ENCODE measurements at regions not wholly inside any gene's neighbourhood (a gene's known extent, or its start where the extent isn't known, plus 50 kb on each side); places are given as distances from the start of the nearest gene placed in this dataset.
"Not testable (repeated sequence)": the region's sequence is repeated elsewhere in the genome, so short reads cannot be mapped to it uniquely, and the experiment has no call there.

DNA sequence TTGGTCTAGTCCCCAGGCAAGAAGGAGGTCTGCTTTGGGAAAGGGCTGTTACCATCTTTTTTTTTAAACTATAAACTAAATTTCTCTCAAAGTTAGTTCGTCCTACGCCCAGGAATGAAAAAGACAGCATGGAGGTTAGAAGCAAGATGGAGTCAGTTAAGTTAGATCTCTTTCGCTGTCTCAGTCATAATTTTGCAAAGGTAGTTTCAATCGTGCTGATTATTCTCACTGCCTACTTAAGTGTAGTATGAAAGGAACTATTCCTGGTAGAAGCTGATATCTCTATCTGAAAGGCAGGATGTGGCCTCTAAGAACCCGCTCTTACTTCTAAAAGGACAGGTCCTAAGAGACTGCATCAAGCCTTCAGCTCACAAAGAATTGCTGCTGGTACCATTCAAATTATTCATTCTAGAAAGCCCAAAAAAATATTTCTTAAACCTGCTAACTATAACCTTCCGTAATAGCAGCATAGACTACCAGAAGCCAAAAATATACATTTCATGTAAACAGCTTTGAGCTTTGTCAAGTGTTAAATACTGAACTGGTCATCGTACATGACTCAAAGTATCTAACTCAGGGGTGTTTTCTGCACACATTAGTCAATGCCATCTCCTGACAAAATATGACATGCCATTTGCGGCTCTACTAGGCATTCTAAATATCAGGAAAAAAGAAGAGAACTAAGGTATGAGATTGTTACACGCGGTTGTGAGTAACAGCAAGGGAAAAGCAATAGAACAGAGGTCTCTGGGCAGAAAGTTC lies 96.0 kb upstream of the CCDC80 start:
- no peak for DNase-seq (ENCODE audit: low spot score)

DNA sequence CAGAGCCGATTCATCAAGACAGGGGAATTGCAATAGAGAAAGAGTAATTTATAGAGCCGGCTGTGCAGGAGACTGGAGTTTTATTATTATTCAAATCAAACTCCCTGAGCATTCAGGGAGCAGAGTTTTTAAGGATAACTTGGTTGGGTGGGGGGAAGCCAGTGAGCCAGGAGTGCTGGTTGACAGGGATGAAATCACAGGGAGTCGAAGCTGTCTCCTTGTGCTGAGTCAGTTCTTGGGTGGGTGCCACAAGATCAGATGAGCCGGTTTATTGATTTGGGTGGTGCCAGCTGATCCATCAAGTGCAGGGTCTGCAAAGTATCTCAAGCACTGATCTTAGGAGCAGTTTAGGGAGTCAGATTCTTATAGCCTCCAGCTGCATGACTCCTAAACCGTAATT lies 95.4 kb upstream of the CCDC80 start:
- DNase-seq (ENCODE audit: low spot score), result no peak

DNA sequence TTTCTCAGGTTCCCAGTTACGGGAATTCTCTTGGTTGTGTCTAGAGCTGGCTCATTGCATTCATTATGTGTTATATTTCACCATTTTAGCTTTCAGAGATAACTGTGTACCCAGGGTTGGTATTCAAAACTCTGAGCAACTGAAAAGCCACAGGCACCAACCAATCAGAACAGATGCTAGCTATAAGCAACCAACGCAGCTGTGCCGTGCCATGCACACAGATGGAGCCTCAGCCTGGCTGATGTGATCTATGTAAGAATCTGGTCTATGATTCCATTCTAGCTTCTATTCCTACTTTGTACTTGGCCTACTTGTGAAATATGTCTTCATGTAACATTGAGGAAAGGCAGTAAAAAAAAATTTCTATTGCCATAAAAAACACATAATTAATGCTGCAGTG lies 95.0 kb upstream of the CCDC80 start:
- no peak for DNase-seq (ENCODE audit: low spot score)

DNA sequence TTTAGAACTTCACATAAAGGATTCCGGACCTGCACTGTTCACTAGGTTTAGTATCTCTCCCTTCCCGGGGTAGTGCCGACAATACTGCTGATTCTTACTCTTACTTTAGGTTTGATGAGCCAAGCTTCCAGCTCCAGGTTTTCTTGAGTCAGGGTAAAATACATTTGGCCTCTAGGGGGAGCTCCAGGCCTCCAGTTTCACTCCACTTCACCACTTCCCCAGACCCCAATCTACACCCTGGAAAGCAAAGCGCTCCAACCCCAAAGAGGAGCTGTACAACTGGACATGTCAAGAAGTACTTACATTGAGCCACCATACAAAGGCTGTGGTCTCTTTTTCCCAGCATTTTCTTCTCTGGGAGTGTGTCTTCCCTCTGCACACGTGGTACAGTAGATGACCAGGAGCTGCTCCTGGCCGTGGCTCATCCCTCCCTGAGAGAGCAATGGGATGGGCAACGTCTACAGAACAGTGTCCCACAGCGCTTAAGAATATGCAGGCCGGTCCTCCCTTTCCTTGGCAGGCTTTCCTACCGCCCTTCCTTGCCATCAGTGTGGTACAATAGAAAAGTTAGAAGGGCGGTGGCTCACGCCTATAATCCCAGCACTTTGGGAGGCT lies 93.9 kb upstream of the CCDC80 start:
- peak; percentile 74 for DNase-seq (ENCODE audit: low spot score)

DNA sequence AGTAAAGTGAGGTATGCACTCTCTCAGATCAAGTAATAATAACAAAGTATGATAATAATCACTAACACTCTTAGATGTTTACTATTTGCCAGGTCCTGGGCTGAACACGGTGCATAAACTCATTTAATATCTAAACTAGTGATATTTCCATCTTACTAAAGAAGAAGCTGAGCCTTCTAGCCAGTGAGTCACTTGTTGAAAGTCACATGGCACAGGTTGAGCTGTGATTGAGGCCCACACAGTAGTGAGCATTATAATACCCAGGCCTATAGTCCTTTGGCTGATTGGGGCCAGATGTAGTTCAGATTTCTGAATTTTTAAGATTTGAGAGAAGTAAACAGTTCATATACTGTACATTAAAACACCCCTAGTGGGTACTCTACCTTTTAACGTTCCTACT lies 93.2 kb upstream of the CCDC80 start:
- no peak for DNase-seq (ENCODE audit: low spot score)

DNA sequence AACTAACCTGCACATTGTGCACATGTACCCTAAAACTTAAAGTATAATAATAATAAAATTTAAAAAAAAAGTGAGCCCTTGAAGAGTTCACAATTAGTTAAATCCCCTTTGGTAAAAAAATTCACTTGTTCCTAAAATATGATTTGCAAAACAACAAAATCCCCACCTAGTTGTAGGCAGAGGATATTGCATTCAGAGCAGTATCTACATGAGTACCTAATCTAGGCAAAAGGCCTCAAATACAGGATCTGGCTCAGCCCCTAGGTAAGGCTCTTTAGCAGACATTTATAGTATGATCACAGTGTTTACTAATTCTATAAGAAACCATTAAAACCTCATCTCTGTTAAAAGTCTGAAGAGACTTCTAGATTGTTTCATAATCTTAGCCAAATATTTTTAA lies 89.3 kb upstream of the CCDC80 start:
- no peak for DNase-seq (ENCODE audit: low spot score)

DNA sequence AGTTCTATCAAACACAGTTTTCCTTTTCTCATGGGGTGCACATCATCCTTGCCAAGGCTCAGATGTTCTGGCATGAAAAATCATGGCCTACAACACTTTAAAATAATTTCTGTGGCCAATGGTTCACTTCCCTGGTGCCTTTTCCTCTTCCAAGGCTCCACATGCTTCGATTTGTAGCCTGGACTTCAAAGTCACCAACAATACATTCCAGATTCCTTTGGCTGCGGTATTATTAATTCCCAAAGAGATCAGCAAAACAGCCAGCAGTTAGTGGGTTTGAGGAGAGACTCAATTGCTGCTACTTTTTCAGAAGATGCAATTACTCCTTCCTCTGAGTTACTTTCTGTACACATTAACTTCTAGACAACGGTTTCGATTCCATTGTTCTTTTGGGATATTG lies 80.3 kb upstream of the CCDC80 start:
- no peak for DNase-seq (ENCODE audit: low spot score)

DNA sequence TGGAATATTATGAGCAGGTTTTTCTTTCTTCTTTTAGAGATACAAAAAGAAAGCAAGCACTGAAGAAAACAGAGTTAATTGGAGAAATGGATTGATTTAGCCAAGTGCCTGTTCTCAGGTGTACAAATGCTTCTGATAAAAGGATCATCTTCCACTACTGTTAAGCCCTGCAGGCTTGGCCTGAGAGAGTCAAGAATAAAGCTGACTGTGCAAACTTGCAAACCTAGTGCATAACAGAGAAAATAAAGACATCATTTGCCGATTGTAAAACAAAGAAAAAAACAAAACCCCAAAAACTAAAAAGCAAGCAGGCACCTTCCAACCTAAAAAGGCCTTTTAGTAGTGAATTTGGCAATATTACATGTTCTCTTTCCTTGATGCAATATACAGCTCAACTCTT lies 78.0 kb upstream of the CCDC80 start:
- DNase-seq (ENCODE audit: low spot score), result no peak

DNA sequence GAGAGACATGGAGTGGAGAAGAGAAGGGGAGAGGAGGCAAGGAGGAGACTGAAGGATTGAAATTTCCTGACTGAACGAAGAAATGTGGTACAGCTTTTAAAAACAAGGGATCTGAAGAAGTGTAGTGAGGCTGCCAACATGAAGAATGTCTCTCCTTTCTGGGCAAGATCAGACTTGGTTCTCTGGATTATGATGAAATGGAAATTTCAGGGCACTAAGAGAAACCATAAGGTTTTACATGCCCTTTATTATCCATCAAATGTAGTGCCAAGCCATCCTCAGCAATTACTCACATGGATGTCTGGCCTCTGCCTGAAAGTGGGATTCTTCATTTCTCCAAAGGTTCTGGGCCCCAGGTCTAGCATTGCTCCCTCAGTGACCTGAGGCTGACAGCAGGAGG lies 77.6 kb upstream of the CCDC80 start:
- no peak for DNase-seq (ENCODE audit: low spot score)

DNA sequence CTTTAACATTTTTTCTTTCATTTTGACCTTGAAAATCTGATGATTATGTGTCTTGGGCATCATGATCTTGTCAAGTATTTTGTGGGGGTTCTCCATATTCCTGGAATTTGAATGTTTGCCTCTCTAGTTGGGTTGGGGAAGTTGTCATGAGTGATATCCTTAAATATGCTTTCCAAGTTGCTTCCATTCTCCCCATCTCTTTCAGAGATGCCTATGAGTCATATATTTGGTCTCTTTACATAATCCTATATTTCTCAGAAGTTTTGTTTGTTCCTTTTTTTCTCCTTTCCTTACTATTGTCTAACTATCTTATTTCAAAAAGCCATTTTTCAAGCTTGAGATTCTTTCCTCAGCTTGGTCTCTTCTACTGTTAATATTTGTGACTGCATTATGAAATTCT lies 69.0 kb upstream of the CCDC80 start:
- DNase-seq (ENCODE audit: low spot score), result no peak

DNA sequence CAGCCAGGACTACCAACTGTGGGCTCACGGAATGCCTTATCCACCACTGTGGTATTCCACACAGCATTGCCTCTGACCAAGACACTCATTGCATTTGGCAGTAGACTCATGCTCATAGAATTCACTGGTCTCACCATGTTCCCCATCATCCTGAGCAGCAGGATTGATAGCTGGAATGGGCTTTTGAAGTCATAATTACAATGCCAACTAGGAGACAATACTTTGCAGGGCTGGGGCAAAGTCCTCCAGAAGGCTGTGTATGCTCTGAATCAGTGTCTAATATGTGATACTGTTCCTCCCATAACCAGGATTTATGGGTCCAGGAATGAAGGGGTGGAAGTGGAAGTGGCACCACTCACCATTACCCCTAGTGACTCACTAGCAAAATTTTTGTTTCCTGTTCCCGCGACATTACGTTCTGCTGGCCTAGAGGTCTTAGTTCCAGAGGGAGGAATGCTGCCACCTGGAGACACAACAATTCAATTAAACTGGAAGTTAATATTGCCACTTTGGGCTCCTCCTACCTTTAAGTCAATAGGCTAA lies 58.6 kb upstream of the CCDC80 start:
- no peak for DNase-seq (ENCODE audit: low spot score)

DNA sequence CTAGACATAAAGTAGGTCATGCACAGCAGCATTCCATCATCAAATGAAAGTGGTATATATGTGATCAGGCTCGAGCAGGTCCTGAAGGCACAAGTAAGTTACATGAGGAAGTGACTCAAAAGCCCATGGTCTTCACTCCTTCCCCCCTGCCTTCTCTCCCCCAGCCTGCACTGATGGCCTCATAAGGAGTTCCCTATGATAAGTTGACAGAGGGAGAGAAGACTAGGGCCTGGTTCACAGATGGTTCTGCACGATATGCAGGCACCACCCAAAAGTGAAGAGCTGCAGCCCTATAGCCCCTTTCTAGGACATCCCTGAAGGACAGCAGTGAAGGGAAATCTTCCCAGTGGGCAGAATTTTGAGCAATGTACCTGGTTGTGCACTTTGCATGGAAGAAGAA lies 57.5 kb upstream of the CCDC80 start:
- not testable (repeated sequence) for DNase-seq (ENCODE audit: low spot score)

DNA sequence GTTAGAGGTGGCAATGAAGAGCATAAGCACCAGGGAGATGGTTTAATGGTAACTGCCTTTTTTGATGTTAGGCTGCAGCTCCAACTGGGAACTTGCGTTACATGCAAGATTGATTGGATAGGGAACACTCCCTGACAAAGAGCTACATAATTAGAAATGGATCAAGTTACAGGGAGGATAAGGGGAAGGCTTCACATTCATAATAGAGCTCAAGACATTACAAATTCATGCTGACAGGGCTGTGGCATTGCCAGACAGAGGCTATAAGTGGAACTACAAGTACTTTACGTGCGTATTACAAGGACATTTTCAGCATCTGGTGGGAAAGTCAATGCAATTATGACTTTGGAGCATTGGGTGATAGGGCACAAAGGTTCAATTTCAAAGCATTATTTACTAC lies 55.3 kb upstream of the CCDC80 start:
- DNase-seq (ENCODE audit: low spot score), result not testable (repeated sequence)

DNA sequence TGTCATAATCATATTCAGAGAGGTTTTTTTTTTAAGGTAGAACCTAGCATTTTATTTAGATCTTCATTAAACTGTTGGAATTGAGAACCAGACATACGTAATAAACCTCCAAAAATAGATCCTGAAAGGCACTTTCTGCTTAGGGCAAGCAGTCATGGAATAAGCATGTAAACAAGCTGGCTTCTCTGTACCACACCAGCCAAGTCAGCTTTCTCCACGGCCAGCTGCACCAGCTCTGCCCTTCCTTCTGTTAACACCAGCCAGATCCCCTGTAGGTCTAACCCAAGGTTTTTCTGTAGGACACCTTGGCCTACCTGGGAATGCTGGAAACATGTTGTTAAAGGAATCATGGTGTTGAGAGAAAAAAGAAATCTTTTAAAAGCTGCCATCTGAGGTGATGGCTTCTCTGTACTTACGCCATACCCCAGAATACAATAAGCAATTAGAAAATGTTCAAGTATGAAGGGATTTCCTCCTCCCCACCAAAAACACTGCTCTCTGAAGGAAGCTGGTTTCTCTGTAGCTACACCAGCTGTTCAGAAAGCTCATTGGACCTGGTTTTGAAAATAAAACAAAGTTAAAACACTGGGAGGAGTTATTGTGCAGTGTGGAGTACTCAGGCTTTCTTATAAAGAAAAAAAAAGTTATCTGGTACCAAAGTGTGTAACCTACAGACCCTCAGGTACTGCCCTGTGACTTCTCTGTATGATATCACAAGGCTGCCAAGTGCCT lies 54.6 kb upstream of the CCDC80 start:
- DNase-seq (ENCODE audit: low spot score), result not testable (repeated sequence)

DNA sequence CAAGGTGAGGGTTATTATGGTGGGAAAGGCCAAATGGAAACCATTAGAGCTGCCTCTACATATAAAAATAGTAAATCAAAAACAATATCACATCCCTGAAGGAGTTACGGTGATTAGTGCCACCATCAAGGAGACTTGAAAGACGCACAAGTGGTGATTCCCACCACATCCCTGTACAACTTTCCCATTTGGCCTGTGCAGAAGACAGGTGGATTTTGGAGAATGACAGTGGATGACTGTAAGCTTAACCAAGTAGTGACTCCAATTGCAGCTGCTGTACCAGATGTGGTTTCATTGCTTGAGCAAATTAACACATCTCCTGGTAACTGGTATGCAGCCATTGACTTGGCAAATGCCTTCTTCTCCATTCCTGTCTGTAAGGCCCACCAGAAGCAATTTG lies 54.0 kb upstream of the CCDC80 start:
- not testable (repeated sequence) for DNase-seq (ENCODE audit: low spot score)

DNA sequence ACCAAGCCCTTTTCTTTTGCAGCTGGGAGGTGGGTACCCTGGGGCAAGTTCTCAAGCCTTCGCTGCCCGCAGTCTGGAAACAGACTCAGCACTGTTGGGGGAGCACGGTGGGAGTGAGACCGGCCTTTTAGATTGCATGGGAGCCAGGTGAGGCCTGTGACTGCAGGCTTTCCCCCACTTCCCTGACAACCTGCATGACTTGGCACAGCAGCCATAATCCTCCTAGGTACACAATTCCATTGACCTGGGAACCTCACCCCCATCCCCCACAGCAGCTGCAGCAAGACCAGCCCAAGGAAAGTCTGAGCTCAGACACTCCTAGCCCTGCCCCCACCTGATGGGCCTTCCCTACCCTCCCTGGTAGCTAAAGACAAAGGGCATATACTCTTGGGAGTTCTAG lies 52.2 kb upstream of the CCDC80 start:
- no peak for DNase-seq (ENCODE audit: low spot score)

Measured in ecto neural progenitor cell (in vitro differentiated cells).